ENCODE measurements at regions not wholly inside any gene's neighbourhood (a gene's known extent, or its start where the extent isn't known, plus 50 kb on each side); places are given as distances from the start of the nearest gene placed in this dataset.

DNA sequence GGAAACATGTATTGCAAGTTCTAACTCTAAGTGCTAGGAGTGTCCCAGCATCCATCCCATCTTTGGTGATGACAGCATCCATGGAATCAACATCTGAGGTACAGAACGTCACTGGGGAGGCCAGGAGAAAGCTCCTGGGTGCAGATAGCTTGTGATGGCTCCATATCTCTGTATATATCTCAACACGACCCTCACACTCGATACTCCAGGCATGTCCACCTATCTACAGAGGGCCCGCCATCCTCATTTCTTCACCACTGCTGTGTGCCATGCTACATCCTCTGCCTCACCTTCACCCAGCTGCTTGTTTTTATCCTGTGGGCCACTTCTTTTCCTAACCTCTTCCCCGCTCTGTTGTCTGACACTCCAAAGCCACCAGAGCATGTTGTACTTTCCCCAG is 100.4 kb upstream of the SERP2 start:
- TF ChIP-seq, protein P1, sequence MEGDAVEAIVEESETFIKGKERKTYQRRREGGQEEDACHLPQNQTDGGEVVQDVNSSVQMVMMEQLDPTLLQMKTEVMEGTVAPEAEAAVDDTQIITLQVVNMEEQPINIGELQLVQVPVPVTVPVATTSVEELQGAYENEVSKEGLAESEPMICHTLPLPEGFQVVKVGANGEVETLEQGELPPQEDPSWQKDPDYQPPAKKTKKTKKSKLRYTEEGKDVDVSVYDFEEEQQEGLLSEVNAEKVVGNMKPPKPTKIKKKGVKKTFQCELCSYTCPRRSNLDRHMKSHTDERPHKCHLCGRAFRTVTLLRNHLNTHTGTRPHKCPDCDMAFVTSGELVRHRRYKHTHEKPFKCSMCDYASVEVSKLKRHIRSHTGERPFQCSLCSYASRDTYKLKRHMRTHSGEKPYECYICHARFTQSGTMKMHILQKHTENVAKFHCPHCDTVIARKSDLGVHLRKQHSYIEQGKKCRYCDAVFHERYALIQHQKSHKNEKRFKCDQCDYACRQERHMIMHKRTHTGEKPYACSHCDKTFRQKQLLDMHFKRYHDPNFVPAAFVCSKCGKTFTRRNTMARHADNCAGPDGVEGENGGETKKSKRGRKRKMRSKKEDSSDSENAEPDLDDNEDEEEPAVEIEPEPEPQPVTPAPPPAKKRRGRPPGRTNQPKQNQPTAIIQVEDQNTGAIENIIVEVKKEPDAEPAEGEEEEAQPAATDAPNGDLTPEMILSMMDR (IDR thresholded peaks at IDR 0.05 in 2 of 3, conservative IDR thresholded peaks at IDR 0.05 in 1 of 3; ENCODE audit: control insufficient read depth in 2 of 3, extremely low read depth in 1 of 3, insufficient read depth in 1 of 3, low read depth in 3 of 3, low read length in 3 of 3), result no peak
- TF ChIP-seq, protein P2, sequence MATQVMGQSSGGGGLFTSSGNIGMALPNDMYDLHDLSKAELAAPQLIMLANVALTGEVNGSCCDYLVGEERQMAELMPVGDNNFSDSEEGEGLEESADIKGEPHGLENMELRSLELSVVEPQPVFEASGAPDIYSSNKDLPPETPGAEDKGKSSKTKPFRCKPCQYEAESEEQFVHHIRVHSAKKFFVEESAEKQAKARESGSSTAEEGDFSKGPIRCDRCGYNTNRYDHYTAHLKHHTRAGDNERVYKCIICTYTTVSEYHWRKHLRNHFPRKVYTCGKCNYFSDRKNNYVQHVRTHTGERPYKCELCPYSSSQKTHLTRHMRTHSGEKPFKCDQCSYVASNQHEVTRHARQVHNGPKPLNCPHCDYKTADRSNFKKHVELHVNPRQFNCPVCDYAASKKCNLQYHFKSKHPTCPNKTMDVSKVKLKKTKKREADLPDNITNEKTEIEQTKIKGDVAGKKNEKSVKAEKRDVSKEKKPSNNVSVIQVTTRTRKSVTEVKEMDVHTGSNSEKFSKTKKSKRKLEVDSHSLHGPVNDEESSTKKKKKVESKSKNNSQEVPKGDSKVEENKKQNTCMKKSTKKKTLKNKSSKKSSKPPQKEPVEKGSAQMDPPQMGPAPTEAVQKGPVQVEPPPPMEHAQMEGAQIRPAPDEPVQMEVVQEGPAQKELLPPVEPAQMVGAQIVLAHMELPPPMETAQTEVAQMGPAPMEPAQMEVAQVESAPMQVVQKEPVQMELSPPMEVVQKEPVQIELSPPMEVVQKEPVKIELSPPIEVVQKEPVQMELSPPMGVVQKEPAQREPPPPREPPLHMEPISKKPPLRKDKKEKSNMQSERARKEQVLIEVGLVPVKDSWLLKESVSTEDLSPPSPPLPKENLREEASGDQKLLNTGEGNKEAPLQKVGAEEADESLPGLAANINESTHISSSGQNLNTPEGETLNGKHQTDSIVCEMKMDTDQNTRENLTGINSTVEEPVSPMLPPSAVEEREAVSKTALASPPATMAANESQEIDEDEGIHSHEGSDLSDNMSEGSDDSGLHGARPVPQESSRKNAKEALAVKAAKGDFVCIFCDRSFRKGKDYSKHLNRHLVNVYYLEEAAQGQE (IDR thresholded peaks at IDR 0.05; ENCODE audit: low read depth, low read length), result no peak
- no peak for TF ChIP-seq SMAD1 (IDR thresholded peaks at IDR 0.05; ENCODE audit: low read depth, partially characterized antibody)
- TF ChIP-seq POLR2AphosphoS5 (IDR thresholded peaks at IDR 0.05; ENCODE audit: low read length), result no peak
- no peak for TF ChIP-seq EP300 (IDR thresholded peaks at IDR 0.05; ENCODE audit: borderline replicate concordance in 1 of 2, control insufficient read depth in 1 of 2, low read depth in 2 of 2, low read length in 2 of 2)
- no peak for TF ChIP-seq SUZ12 (IDR thresholded peaks at IDR 0.05; ENCODE audit: unreplicated experiment)
- TF ChIP-seq IKZF1 (conservative IDR thresholded peaks at IDR 0.05), result no peak

Data from GM12878 (cell line).